Ishikawa (cell line): ENCODE measurements at regions not wholly inside any gene's neighbourhood (a gene's known extent, or its start where the extent isn't known, plus 50 kb on each side); places are given as distances from the start of the nearest gene placed in this dataset.

Experiments
- EP300 ChIP-seq: IDR thresholded peaks from 2 replicates; pipeline ENCODE4 v1.6.1; 2012; ENCODE audit warnings: borderline replicate concordance
- RAD21 ChIP-seq: IDR thresholded peaks from 2 replicates; pipeline ENCODE4 v1.6.1; 2012; ENCODE audit warnings: low read depth
- TF ChIP-seq, protein P1 (sequence below): IDR thresholded peaks from 2 replicates; pipeline ENCODE4 v1.6.1; 2012
- TF ChIP-seq, protein P2 (sequence below): IDR thresholded peaks from 2 replicates; pipeline ENCODE4 v1.6.1; 2012; ENCODE audit warnings: low read depth, mild to moderate bottlenecking

DNA sequence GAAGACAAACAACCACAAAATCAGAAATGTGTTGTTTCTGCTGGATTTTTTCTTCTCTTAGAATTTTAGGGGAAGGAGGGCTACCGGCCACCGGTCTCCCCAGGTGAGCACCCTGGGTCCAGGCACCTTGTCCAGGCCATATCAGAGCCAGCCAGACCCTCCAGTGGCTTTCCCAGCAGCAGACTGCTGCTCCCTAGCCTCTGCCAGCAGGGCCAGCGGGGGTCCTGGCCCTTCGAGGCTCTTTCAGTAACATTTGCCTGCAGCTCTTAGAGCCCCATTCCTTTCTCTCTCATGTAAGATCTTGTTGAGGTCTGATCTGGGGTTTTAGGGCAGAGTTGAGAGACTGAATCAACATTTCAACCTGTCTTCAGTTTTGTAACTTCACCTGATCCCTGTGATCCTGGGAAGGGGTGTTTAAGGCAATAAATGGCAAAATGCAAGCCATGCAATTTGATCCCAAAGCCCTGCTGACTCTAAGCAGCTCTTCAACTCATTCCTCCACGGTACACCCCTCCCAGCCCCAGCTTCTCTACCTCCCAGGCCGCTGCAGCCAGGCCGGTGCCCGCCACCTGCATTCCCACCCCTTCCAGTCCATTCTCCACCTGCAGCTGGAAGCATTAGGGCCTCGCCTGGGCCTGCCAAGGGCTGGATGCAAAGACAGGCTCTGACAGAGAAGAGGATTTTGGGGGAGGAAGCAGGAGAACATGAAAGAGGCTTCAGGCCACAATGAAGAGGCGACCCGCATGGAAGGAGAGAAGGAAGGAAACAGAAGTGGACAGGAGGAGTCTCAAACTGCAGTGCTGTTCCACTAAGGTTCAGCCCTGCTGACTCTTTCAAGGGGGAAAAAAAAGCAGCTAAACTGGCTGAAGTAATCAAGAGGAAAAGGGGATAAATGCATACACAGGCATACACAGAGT, 113.0 kb upstream of the FGF3 start:
- no peak for TF ChIP-seq RAD21
- TF ChIP-seq EP300: no peak
- TF ChIP-seq, protein P1, sequence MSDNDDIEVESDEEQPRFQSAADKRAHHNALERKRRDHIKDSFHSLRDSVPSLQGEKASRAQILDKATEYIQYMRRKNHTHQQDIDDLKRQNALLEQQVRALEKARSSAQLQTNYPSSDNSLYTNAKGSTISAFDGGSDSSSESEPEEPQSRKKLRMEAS: no peak
- TF ChIP-seq, protein P2, sequence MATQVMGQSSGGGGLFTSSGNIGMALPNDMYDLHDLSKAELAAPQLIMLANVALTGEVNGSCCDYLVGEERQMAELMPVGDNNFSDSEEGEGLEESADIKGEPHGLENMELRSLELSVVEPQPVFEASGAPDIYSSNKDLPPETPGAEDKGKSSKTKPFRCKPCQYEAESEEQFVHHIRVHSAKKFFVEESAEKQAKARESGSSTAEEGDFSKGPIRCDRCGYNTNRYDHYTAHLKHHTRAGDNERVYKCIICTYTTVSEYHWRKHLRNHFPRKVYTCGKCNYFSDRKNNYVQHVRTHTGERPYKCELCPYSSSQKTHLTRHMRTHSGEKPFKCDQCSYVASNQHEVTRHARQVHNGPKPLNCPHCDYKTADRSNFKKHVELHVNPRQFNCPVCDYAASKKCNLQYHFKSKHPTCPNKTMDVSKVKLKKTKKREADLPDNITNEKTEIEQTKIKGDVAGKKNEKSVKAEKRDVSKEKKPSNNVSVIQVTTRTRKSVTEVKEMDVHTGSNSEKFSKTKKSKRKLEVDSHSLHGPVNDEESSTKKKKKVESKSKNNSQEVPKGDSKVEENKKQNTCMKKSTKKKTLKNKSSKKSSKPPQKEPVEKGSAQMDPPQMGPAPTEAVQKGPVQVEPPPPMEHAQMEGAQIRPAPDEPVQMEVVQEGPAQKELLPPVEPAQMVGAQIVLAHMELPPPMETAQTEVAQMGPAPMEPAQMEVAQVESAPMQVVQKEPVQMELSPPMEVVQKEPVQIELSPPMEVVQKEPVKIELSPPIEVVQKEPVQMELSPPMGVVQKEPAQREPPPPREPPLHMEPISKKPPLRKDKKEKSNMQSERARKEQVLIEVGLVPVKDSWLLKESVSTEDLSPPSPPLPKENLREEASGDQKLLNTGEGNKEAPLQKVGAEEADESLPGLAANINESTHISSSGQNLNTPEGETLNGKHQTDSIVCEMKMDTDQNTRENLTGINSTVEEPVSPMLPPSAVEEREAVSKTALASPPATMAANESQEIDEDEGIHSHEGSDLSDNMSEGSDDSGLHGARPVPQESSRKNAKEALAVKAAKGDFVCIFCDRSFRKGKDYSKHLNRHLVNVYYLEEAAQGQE: no peak
